Epidermal melanocyte (primary cell): ENCODE measurements at regions not wholly inside any gene's neighbourhood (a gene's known extent, or its start where the extent isn't known, plus 50 kb on each side); places are given as distances from the start of the nearest gene placed in this dataset.
"Not testable (repeated sequence)": the region's sequence is repeated elsewhere in the genome, so short reads cannot be mapped to it uniquely, and the experiment has no call there.

Experiments
- DNase-seq: peaks from one replicate; pipeline ENCODE4 v3.0.0; 2011; ENCODE audit warnings: low spot score; ENCODE audit not compliant: insufficient read length

DNA sequence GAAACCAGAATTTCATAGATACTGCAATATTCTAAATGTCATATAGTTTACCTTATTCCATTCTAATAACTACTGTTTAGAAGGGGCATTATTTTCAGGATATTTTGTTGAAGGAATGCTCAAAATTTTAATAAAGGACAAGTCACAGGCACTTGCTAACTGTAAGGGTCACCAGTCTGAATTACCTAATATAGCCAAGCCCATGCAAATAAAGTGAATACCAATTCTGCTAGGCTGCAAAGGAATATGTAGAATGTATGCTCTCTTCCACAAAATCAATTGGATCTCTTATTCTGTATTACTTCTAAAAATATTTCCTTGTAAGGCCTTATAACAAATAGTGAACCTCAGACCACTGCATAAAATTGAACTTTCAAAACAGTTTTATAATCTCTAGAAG is 52.3 kb upstream of the FAT4 start:
- no peak for DNase-seq

- DNase-seq: no peak
Observed at GRCh38 chr4:125262079-125262478, 52.7 kb upstream of the FAT4 start.

DNA sequence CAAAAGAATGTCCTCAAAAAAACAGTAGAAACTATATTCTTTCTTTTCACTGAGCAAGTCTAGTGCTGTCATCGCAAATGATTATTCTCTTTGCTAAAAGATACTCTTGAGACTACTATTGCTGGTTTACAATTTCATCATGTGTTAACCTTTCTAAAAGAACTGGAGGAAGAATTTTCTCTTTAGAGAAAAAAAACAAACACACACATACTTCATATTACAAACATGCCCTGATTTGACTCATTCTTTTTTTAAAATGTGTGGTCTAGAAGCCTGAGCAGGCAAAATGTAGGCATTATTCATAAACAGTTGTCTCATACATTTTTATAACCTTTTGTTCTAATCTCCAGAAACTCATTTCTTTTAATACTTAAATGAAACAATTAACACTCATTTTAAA is 60.6 kb upstream of the FAT4 start:
- DNase-seq: no peak

DNA sequence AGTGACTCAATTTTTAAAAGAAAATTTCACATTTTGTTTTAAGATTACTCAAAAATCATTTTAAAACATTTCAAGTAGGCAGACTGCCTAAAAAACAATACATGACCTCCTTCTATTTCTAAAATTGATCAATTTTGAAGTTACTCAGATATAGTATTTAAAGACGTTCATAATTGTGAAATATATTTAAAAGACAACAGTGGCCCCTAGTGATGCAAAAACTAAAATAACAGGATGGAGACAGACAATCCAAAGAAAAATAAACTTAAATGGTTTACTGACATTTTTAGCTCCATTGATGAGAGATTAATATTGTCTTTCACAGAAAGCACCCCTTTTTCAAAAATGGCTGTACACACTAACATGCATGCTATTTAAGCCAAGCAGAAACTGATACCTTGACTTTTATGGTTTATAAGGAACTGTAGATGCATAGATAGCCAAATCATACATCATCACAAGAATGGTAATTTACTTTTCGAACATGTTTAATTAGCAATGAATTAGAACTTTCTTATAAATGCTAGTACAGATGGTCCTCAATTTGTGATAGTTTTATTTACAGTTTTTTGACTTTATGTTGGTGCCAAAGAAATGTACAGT is 69.8 kb upstream of the FAT4 start:
- DNase-seq: no peak

GRCh38 chr4:125243789-125244397 is 70.9 kb upstream of the FAT4 start:
- DNase-seq: no peak

- DNase-seq: no peak
Observed at GRCh38 chr4:125235971-125236370, 78.8 kb upstream of the FAT4 start.

- no peak for DNase-seq
Observed at GRCh38 chr4:125231661-125232060, 83.1 kb upstream of the FAT4 start.

DNA sequence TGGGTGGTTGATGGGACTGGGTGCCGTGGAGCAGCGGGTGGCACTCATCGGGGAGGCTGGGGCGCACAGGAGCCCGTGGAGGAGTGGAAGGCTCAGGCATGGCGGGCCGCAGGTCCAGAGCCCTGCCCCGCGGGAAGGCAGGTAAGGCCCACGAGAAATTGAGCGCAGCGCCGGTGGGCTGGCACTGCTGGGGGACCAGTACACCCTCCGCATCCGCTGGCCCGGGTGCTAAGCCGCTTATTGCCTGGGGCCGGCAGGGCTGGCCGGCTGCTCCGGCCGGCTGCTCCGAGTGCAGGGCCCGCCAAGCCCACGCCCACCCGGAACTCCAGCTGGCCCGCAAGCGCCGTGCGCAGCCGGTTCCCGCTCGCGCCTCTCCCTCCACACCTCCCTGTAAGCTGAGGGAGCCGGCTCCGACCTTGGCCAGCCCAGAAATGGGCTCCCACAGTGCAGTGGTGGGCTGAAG is 85.1 kb upstream of the FAT4 start:
- DNase-seq: no peak

- no peak for DNase-seq
Observed at GRCh38 chr4:125225806-125226205, 88.9 kb upstream of the FAT4 start.

GRCh38 chr4:125200556-125200955 is 114.2 kb upstream of the FAT4 start:
- no peak for DNase-seq

- no peak for DNase-seq
Observed at GRCh38 chr4:125198916-125199315, 115.8 kb upstream of the FAT4 start.

DNA sequence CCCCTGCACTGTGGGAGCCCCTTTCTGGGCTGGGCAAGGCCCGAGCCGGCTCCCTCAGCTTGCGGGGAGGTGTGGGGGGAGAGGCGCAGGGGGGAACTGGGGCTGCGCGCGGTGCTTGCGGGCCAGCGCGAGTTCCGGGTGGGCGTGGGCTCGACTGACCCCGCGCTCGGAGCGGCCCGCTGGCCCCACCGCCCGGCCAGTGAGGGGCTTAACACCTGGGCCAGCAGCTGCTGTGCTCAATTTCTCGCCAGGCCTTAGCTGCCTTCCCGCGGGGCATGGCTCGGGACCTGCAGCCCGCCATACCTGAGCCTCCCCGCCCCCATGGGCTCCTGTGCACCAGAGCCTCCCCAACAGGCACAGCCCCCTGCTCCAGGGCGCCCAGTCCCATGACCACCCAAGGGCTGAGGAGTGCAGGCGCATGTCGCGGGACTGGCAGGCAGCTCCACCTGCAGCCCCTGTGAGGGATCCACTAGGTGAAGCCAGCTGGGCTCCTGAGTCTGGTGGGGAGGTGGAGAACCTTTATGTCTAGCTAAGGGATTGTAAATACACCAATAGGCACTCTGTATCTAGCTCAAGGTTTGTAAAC is 122.8 kb upstream of the FAT4 start:
- not testable (repeated sequence) for DNase-seq

GRCh38 chr4:125191232-125191631 is 123.5 kb upstream of the FAT4 start:
- DNase-seq: no peak

- DNase-seq: peak; percentile 22
Observed at GRCh38 chr4:125187226-125188176, 127.3 kb upstream of the FAT4 start.

DNA sequence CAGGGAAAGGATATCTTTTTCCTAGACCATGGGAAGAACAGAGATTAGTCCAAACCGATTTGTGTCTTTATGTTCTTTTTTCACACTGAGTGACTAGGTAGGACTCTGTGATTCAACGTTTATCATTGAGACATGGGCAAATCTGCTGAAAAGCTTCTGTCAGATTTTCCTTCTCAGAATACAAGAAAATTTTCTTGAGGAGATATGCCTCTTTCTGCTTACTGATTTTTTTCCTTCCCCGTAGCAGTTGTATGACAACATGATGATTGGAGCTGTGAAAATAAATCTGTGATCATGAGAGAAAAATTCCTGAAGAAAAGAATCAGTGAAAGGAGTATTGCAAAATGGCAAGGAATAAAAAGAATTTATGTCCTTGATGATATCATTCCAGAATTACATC is 130.6 kb upstream of the FAT4 start:
- DNase-seq: no peak

GRCh38 chr4:125181804-125182203 is 133.0 kb upstream of the FAT4 start:
- no peak for DNase-seq

DNA sequence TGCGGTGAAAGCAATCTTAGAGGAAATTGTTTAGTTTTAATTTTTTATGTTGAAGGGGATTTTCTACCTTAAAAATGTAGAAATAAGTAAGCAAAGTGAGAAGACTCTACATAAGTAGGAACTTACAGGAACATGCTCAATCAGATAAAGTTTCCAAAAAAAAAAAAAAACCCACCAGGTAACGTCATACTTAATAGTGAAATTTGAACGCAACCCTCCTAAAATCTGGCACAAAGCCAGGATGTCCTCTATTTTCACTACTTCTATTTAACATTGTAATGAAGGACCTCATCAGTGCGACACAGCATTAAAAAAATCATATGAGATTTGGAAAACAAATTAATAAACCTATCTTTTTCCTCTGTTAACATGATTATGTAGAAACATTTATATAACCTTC is 135.0 kb upstream of the FAT4 start:
- no peak for DNase-seq

GRCh38 chr4:125169192-125169591 is 145.6 kb upstream of the FAT4 start:
- DNase-seq: no peak

DNA sequence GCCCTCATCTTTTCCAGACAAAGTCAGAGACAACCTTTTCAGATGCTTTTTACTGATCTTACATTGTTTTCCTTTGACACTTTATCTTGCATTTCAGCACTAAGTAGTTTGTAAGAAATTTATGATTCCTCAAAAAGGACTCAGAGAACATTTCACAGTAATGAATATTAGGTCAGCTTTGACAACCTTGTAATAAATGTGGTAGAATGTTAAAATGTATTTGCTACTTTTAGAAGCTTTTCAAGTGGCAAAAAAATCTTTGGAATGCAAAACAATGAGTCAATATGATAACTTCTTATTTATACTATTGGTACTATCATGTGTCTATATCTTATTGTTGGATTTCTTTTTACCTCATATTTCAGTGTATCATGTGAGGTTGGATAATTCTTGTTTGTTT is 146.2 kb upstream of the FAT4 start:
- no peak for DNase-seq

DNA sequence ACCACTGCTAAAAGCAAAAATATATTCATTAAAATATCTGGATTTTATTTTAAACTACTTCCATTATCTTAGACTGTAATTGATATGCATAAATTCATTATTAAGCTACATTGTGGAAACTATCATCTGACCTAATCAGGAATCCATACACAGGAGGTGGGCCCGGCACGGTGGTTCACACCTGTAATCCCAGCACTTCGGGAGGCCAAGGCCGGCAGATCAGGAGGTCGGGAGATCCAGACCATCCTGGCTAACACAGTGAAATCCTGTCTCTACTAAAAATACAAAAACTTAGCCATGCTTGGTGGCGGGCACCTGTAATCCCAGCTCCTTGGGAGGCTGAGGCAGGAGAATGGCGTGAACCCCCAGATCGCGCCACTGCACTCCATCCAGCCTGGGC is 148.7 kb upstream of the FAT4 start:
- DNase-seq: not testable (repeated sequence)

DNA sequence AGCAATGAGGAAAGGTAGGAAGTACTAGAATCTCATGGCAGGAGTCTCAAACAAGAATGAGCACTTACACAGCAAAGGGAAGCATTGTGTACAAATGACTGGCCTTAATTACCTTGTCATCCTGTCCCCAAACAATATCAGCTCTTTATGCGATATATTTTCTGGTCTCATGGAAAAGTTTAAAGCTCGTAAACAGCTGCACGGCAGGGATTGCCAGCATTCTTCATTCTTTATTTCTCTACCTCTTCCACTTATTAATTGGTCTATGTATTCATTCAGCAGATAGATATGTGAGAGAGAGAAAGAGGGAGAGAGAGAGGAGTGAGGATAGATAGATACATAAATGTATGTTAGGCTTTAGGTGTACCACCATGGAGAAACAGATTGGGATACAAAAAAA is 155.8 kb upstream of the FAT4 start:
- DNase-seq: no peak

DNA sequence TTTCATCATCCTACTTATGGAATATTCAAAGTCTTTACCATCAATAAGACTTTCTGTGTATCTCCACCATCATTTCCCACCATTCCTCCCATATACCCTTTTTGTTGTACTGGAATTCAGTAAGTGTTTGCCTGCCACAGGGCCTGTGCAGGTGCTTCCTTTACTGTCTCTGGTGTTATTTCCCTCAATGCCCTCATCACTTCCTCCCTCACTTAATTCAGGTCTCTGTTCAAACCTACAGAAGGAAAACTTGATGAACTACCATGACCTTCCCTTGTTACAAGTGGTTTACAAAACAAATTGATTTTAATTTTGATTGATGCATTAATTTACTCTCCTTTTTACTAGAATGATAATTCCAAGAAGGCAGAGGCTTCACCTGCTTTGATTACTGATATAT is 159.5 kb upstream of the FAT4 start:
- no peak for DNase-seq
